ENCODE measurements at regions not wholly inside any gene's neighbourhood (a gene's known extent, or its start where the extent isn't known, plus 50 kb on each side); places are given as distances from the start of the nearest gene placed in this dataset.

GRCh38 chr14:75350505-75351060 lies 72.0 kb downstream of the FOS start:
- no peak for TF ChIP-seq POLR2A (IDR thresholded peaks at IDR 0.05)
- no peak for TF ChIP-seq CTCF (IDR thresholded peaks at IDR 0.05)

Data from ovary (tissue), 3 donors.